ENCODE measurements at regions not wholly inside any gene's neighbourhood (a gene's known extent, or its start where the extent isn't known, plus 50 kb on each side); places are given as distances from the start of the nearest gene placed in this dataset.

GRCh38 chr7:45974540-45975360 lies 53.7 kb upstream of the IGFBP3 start:
- no peak overlapping the region for H3K4me3 Mint-ChIP-seq
- peaks cover 17% of the 10 kb centered on the region for H3K4me1 Mint-ChIP-seq
- no peaks in the 10 kb centered on the region for H3K27me3 Mint-ChIP-seq
- no peak for DNase-seq
- H3K36me3 Mint-ChIP-seq: peaks cover 18% of the 10 kb centered on the region
- H3K9me3 Mint-ChIP-seq: no peaks in the 10 kb centered on the region
- H3K27ac Mint-ChIP-seq: no peak overlapping the region

- no peaks in the 10 kb centered on the region for H3K9me3 Mint-ChIP-seq
- DNase-seq: no peak
- no peak overlapping the region for H3K4me3 Mint-ChIP-seq
- no peaks in the 10 kb centered on the region for H3K27me3 Mint-ChIP-seq
- H3K36me3 Mint-ChIP-seq: peaks cover 10% of the 10 kb centered on the region
- H3K4me1 Mint-ChIP-seq: peaks cover 17% of the 10 kb centered on the region
- no peak overlapping the region for H3K27ac Mint-ChIP-seq
These were observed 52.9 kb upstream of the IGFBP3 start for GRCh38 chr7:45973725-45974532.

GRCh38 chr7:45972629-45973312 lies 51.7 kb upstream of the IGFBP3 start:
- H3K36me3 Mint-ChIP-seq: peaks cover 10% of the 10 kb centered on the region
- no peak overlapping the region for H3K4me3 Mint-ChIP-seq
- H3K9me3 Mint-ChIP-seq: no peaks in the 10 kb centered on the region

GRCh38 chr7:45971661-45972175 lies 50.6 kb upstream of the IGFBP3 start:
- peaks cover 4% of the 10 kb centered on the region for H3K4me1 Mint-ChIP-seq
- no peaks in the 10 kb centered on the region for H3K27me3 Mint-ChIP-seq
- no peak overlapping the region for H3K27ac Mint-ChIP-seq
- H3K9me3 Mint-ChIP-seq: no peaks in the 10 kb centered on the region
- no peak for DNase-seq
- H3K36me3 Mint-ChIP-seq: peaks cover 10% of the 10 kb centered on the region
- no peak overlapping the region for H3K4me3 Mint-ChIP-seq

More at GRCh38 chr7:45972629-45973312, 51.7 kb upstream of the IGFBP3 start:
- Mint-ChIP-seq H3K4me1 (peaks cover 8% of the 10 kb centered on the region), H3K27ac (no peak overlapping the region), H3K27me3 (no peaks in the 10 kb centered on the region)
- no peak for DNase-seq

GRCh38 chr7:45971171-45971570 lies 50.1 kb upstream of the IGFBP3 start:
- Mint-ChIP-seq H3K4me1 (peaks cover 4% of the 10 kb centered on the region), H3K36me3 (peaks cover 10% of the 10 kb centered on the region), H3K27ac (no peak overlapping the region), H3K4me3 (no peak overlapping the region), H3K9me3 (no peaks in the 10 kb centered on the region), H3K27me3 (no peaks in the 10 kb centered on the region)
- DNase-seq: no peak
